HepG2 (cell line): ENCODE measurements at regions not wholly inside any gene's neighbourhood (a gene's known extent, or its start where the extent isn't known, plus 50 kb on each side); places are given as distances from the start of the nearest gene placed in this dataset.

ENCODE experiments used
- ATAC-seq: fragments of 200-7000 bp; cut with Tn5 transposase; 3 replicates; pipeline ENCODE4 v1.9.1; 2020; ENCODE audit warnings: mild to moderate bottlenecking, moderate library complexity
- BruUV-seq: library from RNA; stranded (reverse); fragments of 400-500 nt; replicated peaks from 2 replicates; lab custom pipeline; 2021; lab: Mats Ljungman, UMichigan
- CTCF ChIA-PET: fragments of 300-600 bp; formaldehyde crosslinking; extraction: SDS; loops from one replicate; lab custom pipeline; 2021; ENCODE audit warnings: low total read pairs, inconsistent platforms, low intra/inter-chr PET ratio; lab: Yijun Ruan, JAX
- POLR2A ChIA-PET: fragments of 350-600 bp; sonication (Branson Sonifier 250); formaldehyde crosslinking; loops from one replicate; lab custom pipeline; 2020; ENCODE audit warnings: antibody characterized with exemption, inconsistent platforms; lab: Yijun Ruan, JAX
- DNase-seq: peaks from one replicate; pipeline ENCODE4 v3.0.0-alpha.2; 2015; ENCODE audit warnings: low spot score
- FAIRE-seq: peaks from 3 replicates; lab custom pipeline; 2011; peaks lifted over from hg19 to GRCh38; lab: Jason Lieb, UNC
- H2AFZ ChIP-seq: one replicate; pipeline ENCODE4 v1.6.1; 2011; ENCODE audit warnings: low read length, inconsistent platforms
- H3K27ac ChIP-seq: fragments of 300-600 bp; 3 replicates; pipeline ENCODE4 v1.8.0; 2011; ENCODE audit warnings: mixed run types, mild to moderate bottlenecking, mixed read lengths, low read length, inconsistent platforms; ENCODE audit not compliant: insufficient read depth; ENCODE audit errors: extremely low read length
- H3K27me3 ChIP-seq, 2 experiments: fragments of 200-600 bp in 1 of 2; 2 replicates in 1 of 2; 3 replicates in 1 of 2; pipeline versions ENCODE4 v1.6.0 to v1.8.0; 2011; ENCODE audit warnings: low read length in 2 of 2, mild to moderate bottlenecking in 2 of 2, moderate library complexity in 2 of 2, inconsistent platforms in 1 of 2; ENCODE audit not compliant: insufficient read depth in 2 of 2, control insufficient read depth in 1 of 2
- H3K36me3 ChIP-seq, 2 experiments: fragments of 200-600 bp in 1 of 2; replicated peaks in 1 of 2; 2 replicates in 1 of 2; 3 replicates in 1 of 2; pipeline versions ENCODE4 v1.5.1 to v1.8.0; 2011; ENCODE audit warnings: low read length in 2 of 2, inconsistent platforms in 1 of 2; ENCODE audit not compliant: insufficient read depth in 2 of 2, control insufficient read depth in 1 of 2
- H3K4me1 ChIP-seq: 2 replicates; pipeline ENCODE4 v1.5.1; 2012; ENCODE audit warnings: low read length, inconsistent platforms; ENCODE audit not compliant: insufficient read depth
- H3K4me2 ChIP-seq: 2 replicates; pipeline ENCODE4 v1.6.0; 2011; ENCODE audit warnings: low read depth, low read length, inconsistent platforms
- H3K4me3 ChIP-seq, 3 experiments: fragments of 200-600 bp in 1 of 3; sonication (generic), shearing (Covaris generic) in 1 of 3; replicated peaks in 1 of 3; 2 replicates each; pipeline ENCODE4 v1.5.1; 2011 to 2016; ENCODE audit warnings: low read length in 3 of 3, inconsistent platforms in 2 of 3, low read depth in 2 of 3, mild to moderate bottlenecking in 2 of 3, control low read depth in 1 of 3, mixed read lengths in 1 of 3; ENCODE audit not compliant: insufficient read depth in 1 of 3
- H3K79me2 ChIP-seq: one replicate; pipeline ENCODE4 v1.6.1; 2011; ENCODE audit warnings: low read length, inconsistent platforms; ENCODE audit not compliant: insufficient read depth
- H3K9ac ChIP-seq: 2 replicates; pipeline ENCODE4 v1.6.0; 2011; ENCODE audit warnings: mild to moderate bottlenecking, low read depth, low read length, inconsistent platforms; ENCODE audit not compliant: insufficient read depth
- H3K9me3 ChIP-seq: 2 replicates; pipeline ENCODE4 v1.5.1; 2012; ENCODE audit warnings: mild to moderate bottlenecking, low read length
- H4K20me1 ChIP-seq: 2 replicates; pipeline ENCODE4 v1.6.0; 2011; ENCODE audit warnings: inconsistent platforms, mild to moderate bottlenecking, low read length, moderate library complexity; ENCODE audit not compliant: insufficient read depth
- DPF2 ChIP-seq: sonication (generic); formaldehyde crosslinking; IDR thresholded peaks from 2 replicates; pipeline ENCODE4 v1.4.0; 2020; ENCODE audit warnings: mild to moderate bottlenecking, low read depth, missing genetic modification reagents, borderline replicate concordance
- FOXJ3 ChIP-seq: sonication (generic); formaldehyde crosslinking; IDR thresholded peaks from 2 replicates; pipeline ENCODE4 v1.4.0; 2020; ENCODE audit warnings: missing genetic modification reagents, mild to moderate bottlenecking, borderline replicate concordance
- IRF1 ChIP-seq: sonication (generic); formaldehyde crosslinking; IDR thresholded peaks from 2 replicates; pipeline ENCODE4 v1.4.0; 2020; ENCODE audit warnings: low read depth, mild to moderate bottlenecking, missing genetic modification reagents
- IRX3 ChIP-seq: sonication (generic); formaldehyde crosslinking; IDR thresholded peaks from 2 replicates; pipeline ENCODE4 v1.8.1; 2023; ENCODE audit warnings: mild to moderate bottlenecking, low read depth, missing genetic modification reagents, borderline replicate concordance
- JUND ChIP-seq: sonication (generic); formaldehyde crosslinking; IDR thresholded peaks from 2 replicates; pipeline ENCODE4 v1.8.0; 2022; ENCODE audit warnings: mild to moderate bottlenecking, missing genetic modification reagents
- MAF1 ChIP-seq: sonication (generic); formaldehyde crosslinking; IDR thresholded peaks from 2 replicates; pipeline ENCODE4 v1.5.0; 2020; ENCODE audit warnings: missing genetic modification reagents, borderline replicate concordance
- MEF2D ChIP-seq: sonication (generic); formaldehyde crosslinking; IDR thresholded peaks from 2 replicates; pipeline ENCODE4 v1.5.1; 2020; ENCODE audit warnings: mild to moderate bottlenecking, missing genetic modification reagents
- NRL ChIP-seq: sonication (generic); formaldehyde crosslinking; IDR thresholded peaks from 2 replicates; pipeline ENCODE4 v1.5.0; 2020; ENCODE audit warnings: missing genetic modification reagents, mild to moderate bottlenecking, moderate library complexity, borderline replicate concordance
- SOX13 ChIP-seq, 3 experiments: fragments of 450-650 bp in 1 of 3; sonication (generic) in 1 of 3; formaldehyde crosslinking in 1 of 3; IDR thresholded peaks in 2 of 3; conservative IDR thresholded peaks in 1 of 3; 2 replicates each; pipeline versions ENCODE4 v1.5.0 to v1.6.1; 2016 to 2020; ENCODE audit warnings: antibody characterized with exemption in 1 of 3, mild to moderate bottlenecking in 1 of 3, missing compliant biosample characterization in 1 of 3, missing genetic modification reagents in 1 of 3, moderate library complexity in 1 of 3
- TBX2 ChIP-seq: sonication (generic); formaldehyde crosslinking; IDR thresholded peaks from 2 replicates; pipeline ENCODE4 v1.5.0; 2020; ENCODE audit warnings: missing genetic modification reagents, mild to moderate bottlenecking, borderline replicate concordance
- XBP1 ChIP-seq: sonication (generic); formaldehyde crosslinking; IDR thresholded peaks from 2 replicates; pipeline ENCODE4 v1.5.0; 2020; ENCODE audit warnings: missing genetic modification reagents
- ZNF501 ChIP-seq: sonication (generic); formaldehyde crosslinking; IDR thresholded peaks from 2 replicates; pipeline ENCODE4 v1.5.1; 2020; ENCODE audit warnings: mild to moderate bottlenecking, moderate library complexity, missing genetic modification reagents
- ZNF678 ChIP-seq: sonication (generic); formaldehyde crosslinking; IDR thresholded peaks from 2 replicates; pipeline ENCODE4 v1.4.0; 2020; ENCODE audit warnings: mild to moderate bottlenecking, missing genetic modification reagents
- ZNF879 ChIP-seq: sonication (generic); formaldehyde crosslinking; IDR thresholded peaks from 2 replicates; pipeline ENCODE4 v1.8.1; 2023; ENCODE audit warnings: missing genetic modification reagents
- ZNF891 ChIP-seq: sonication (generic); formaldehyde crosslinking; IDR thresholded peaks from 2 replicates; pipeline ENCODE4 v1.5.0; 2020; ENCODE audit warnings: mild to moderate bottlenecking, missing genetic modification reagents
- WGBS: methylation state at CpG from one replicate; pipeline ENCODE4 v1.1.6; 2017; ENCODE audit warnings: low lambda C conversion rate; 5-methylcytosine and 5-hydroxymethylcytosine counted together
- in situ Hi-C: cut with HindIII; loops from 2 replicates; pipeline ENCODE4 v1.10.0; 2017; ENCODE audit warnings: low pct_unique_long_range_greater_than_20kb; ENCODE audit not compliant: extremely low pct_ligation_motif_present
- intact Hi-C: fragments of 100-400 bp; cut with micrococcal nuclease; formaldehyde crosslinking; loops from one replicate; pipeline ENCODE4 v1.10.0; 2022; ENCODE audit not compliant: unreplicated experiment
- TF ChIP-seq, protein P1 (sequence below): sonication (generic); formaldehyde crosslinking; IDR thresholded peaks from 2 replicates; pipeline ENCODE4 v1.9.0; 2022; ENCODE audit warnings: missing genetic modification reagents, mild to moderate bottlenecking, borderline replicate concordance
- TF ChIP-seq, protein P2 (sequence below): sonication (generic); formaldehyde crosslinking; IDR thresholded peaks from 2 replicates; pipeline ENCODE4 v1.8.1; 2023; ENCODE audit warnings: mild to moderate bottlenecking, missing genetic modification reagents, borderline replicate concordance
- TF ChIP-seq, protein P3 (sequence below): sonication (generic); formaldehyde crosslinking; conservative IDR thresholded peaks from 2 replicates; pipeline ENCODE4 v1.4.0; 2020; ENCODE audit warnings: missing genetic modification reagents

- Histone ChIP-seq H3K9me3 (no peaks in the 10 kb centered on the region), H3K27me3 (no peaks in the 10 kb centered on the region), H3K79me2 (no peaks in the 10 kb centered on the region), H3K4me1 (no peaks in the 10 kb centered on the region), H4K20me1 (no peaks in the 10 kb centered on the region), H3K4me3 (no peak overlapping the region), H3K4me2 (no peak overlapping the region), H2AFZ (no peak overlapping the region), H3K36me3 (no peaks in the 10 kb centered on the region), H3K9ac (no peak overlapping the region), H3K27ac (no peak overlapping the region)
- in situ Hi-C loops (loop anchor here (10.0 to 25.0 kb wide), 2 partner anchors 367 to 639 kb away; no protein-coding TSS in a partner anchor), intact Hi-C loops (no loop called here)
- DNase-seq: no peak
- BruUV-seq: no TSS peak
- POLR2A ChIA-PET: no interaction called here
- TF ChIP-seq JUND (CRISPR knock-in tag): no peak
- no peak for TF ChIP-seq IRX3 (CRISPR knock-in tag)
- TF ChIP-seq, protein P1, sequence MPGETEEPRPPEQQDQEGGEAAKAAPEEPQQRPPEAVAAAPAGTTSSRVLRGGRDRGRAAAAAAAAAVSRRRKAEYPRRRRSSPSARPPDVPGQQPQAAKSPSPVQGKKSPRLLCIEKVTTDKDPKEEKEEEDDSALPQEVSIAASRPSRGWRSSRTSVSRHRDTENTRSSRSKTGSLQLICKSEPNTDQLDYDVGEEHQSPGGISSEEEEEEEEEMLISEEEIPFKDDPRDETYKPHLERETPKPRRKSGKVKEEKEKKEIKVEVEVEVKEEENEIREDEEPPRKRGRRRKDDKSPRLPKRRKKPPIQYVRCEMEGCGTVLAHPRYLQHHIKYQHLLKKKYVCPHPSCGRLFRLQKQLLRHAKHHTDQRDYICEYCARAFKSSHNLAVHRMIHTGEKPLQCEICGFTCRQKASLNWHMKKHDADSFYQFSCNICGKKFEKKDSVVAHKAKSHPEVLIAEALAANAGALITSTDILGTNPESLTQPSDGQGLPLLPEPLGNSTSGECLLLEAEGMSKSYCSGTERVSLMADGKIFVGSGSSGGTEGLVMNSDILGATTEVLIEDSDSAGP (CRISPR knock-in tag): no peak
- no peak for TF ChIP-seq ZNF501 (CRISPR knock-in tag)
- no peak for TF ChIP-seq MAF1
- TF ChIP-seq DPF2 (CRISPR knock-in tag): no peak
- TF ChIP-seq, protein P2, sequence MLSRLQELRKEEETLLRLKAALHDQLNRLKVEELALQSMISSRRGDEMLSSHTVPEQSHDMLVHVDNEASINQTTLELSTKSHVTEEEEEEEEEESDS (CRISPR knock-in tag): no peak
- no peak for TF ChIP-seq NRL (CRISPR knock-in tag)
- TF ChIP-seq TBX2 (CRISPR knock-in tag): no peak
- TF ChIP-seq MEF2D (CRISPR knock-in tag): no peak
- TF ChIP-seq SOX13 (IDR thresholded peaks at IDR 0.05): no peak
- TF ChIP-seq SOX13 (CRISPR knock-in tag; conservative IDR thresholded peaks at IDR 0.05 in 1 of 2, IDR thresholded peaks at IDR 0.05 in 1 of 2): no peak
- no peak for TF ChIP-seq FOXJ3
- no peak for TF ChIP-seq ZNF879 (CRISPR knock-in tag)
- no peak for TF ChIP-seq ZNF891 (CRISPR knock-in tag)
- TF ChIP-seq, protein P3, sequence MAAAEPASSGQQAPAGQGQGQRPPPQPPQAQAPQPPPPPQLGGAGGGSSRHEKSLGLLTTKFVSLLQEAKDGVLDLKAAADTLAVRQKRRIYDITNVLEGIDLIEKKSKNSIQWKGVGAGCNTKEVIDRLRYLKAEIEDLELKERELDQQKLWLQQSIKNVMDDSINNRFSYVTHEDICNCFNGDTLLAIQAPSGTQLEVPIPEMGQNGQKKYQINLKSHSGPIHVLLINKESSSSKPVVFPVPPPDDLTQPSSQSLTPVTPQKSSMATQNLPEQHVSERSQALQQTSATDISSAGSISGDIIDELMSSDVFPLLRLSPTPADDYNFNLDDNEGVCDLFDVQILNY (CRISPR knock-in tag): no peak
- TF ChIP-seq IRF1 (CRISPR knock-in tag): no peak
- no peak for TF ChIP-seq XBP1 (CRISPR knock-in tag)
- no peak for TF ChIP-seq ZNF678 (CRISPR knock-in tag)
- CTCF ChIA-PET: no interaction called here
- WGBS: 40% methylated on average over 1 of the region's 3 CpGs
- ATAC-seq: no peak
- no peak for FAIRE-seq
Measured at GRCh38 chrX:130995439-130995838, 62.7 kb upstream of the ARHGAP36 start.
